Middle frontal gyrus (tissue), 1 donor: ENCODE measurements at regions not wholly inside any gene's neighbourhood (a gene's known extent, or its start where the extent isn't known, plus 50 kb on each side); places are given as distances from the start of the nearest gene placed in this dataset.

ENCODE experiments used
- DNase-seq: peaks from one replicate; pipeline ENCODE4 v3.0.0-alpha.2; 2015; ENCODE audit warnings: low spot score; ENCODE audit errors: extremely low spot score

- DNase-seq, result no peak
These were observed 306.3 kb downstream of the GPAM start for GRCh38 chr10:111877258-111877657.

GRCh38 chr10:111879969-111880368 is 303.6 kb downstream of the GPAM start:
- no peak for DNase-seq

- DNase-seq, result no peak
These were observed 298.5 kb downstream of the GPAM start for GRCh38 chr10:111885046-111885445.

- no peak for DNase-seq
These were observed 297.6 kb downstream of the GPAM start for GRCh38 chr10:111885919-111886318.

- no peak for DNase-seq
These were observed 296.3 kb downstream of the GPAM start for GRCh38 chr10:111887266-111887665.

- DNase-seq, result no peak
These were observed 293.5 kb downstream of the GPAM start for GRCh38 chr10:111890046-111890445.

- DNase-seq, result no peak
These were observed 267.6 kb downstream of the GPAM start for GRCh38 chr10:111916011-111916410.

GRCh38 chr10:111921821-111922220 is 261.7 kb downstream of the GPAM start:
- DNase-seq, result no peak

GRCh38 chr10:111923032-111923431 is 260.5 kb downstream of the GPAM start:
- DNase-seq, result no peak

GRCh38 chr10:111926286-111926685 is 257.3 kb downstream of the GPAM start:
- DNase-seq, result no peak

- DNase-seq, result no peak
These were observed 249.6 kb downstream of the GPAM start for GRCh38 chr10:111933937-111934336.

GRCh38 chr10:111934931-111935330 is 248.6 kb downstream of the GPAM start:
- peak; percentile 8 for DNase-seq

- DNase-seq, result no peak
These were observed 247.4 kb downstream of the GPAM start for GRCh38 chr10:111936143-111936542.

GRCh38 chr10:111944331-111944730 is 239.2 kb downstream of the GPAM start:
- no peak for DNase-seq

GRCh38 chr10:111953949-111954348 is 229.6 kb downstream of the GPAM start:
- no peak for DNase-seq

- no peak for DNase-seq
These were observed 229.2 kb downstream of the GPAM start for GRCh38 chr10:111954386-111954785.

- DNase-seq, result no peak
These were observed 226.7 kb downstream of the GPAM start for GRCh38 chr10:111956841-111957240.

GRCh38 chr10:111962951-111963350 is 220.6 kb downstream of the GPAM start:
- DNase-seq, result no peak

GRCh38 chr10:111967116-111967515 is 216.4 kb downstream of the GPAM start:
- no peak for DNase-seq

GRCh38 chr10:111967547-111967946 is 216.0 kb downstream of the GPAM start:
- no peak for DNase-seq

GRCh38 chr10:111968647-111969046 is 214.9 kb downstream of the GPAM start:
- DNase-seq, result no peak

- no peak for DNase-seq
These were observed 213.5 kb downstream of the GPAM start for GRCh38 chr10:111970111-111970510.

- DNase-seq, result no peak
These were observed 211.5 kb downstream of the GPAM start for GRCh38 chr10:111972109-111972508.

GRCh38 chr10:111973306-111973705 is 210.3 kb downstream of the GPAM start:
- no peak for DNase-seq
